ENCODE measurements at regions not wholly inside any gene's neighbourhood (a gene's known extent, or its start where the extent isn't known, plus 50 kb on each side); places are given as distances from the start of the nearest gene placed in this dataset.
A peak's percentile ranks its signal among the peaks of the same experiment; 100 is the strongest.
"Not testable (repeated sequence)": the region's sequence is repeated elsewhere in the genome, so short reads cannot be mapped to it uniquely, and the experiment has no call there.

DNA sequence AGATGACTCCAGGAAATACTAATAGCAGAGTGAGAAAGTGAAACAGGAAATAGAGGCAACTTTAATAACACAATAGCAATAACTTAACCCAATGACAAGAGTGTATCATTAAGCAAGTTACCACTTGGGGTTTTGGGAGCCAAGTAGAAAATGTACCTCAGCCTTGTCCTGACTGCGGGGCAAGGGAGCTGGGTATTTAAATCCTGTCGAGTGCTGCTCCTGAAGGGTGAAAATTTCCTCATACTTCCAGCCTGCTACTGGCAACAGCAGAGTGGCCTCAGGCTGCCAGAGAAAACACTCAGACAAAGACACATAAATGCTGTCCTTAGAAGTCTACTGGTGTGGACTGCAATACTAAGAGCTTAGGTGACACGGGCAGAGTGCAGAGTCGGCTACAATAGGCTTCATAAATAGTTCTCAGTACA, 112.5 kb upstream of the EMB start:
- H3K4me3 ChIP-seq (ENCODE audit: low read depth, low read length): no peak overlapping the region
- TF ChIP-seq, protein P1, sequence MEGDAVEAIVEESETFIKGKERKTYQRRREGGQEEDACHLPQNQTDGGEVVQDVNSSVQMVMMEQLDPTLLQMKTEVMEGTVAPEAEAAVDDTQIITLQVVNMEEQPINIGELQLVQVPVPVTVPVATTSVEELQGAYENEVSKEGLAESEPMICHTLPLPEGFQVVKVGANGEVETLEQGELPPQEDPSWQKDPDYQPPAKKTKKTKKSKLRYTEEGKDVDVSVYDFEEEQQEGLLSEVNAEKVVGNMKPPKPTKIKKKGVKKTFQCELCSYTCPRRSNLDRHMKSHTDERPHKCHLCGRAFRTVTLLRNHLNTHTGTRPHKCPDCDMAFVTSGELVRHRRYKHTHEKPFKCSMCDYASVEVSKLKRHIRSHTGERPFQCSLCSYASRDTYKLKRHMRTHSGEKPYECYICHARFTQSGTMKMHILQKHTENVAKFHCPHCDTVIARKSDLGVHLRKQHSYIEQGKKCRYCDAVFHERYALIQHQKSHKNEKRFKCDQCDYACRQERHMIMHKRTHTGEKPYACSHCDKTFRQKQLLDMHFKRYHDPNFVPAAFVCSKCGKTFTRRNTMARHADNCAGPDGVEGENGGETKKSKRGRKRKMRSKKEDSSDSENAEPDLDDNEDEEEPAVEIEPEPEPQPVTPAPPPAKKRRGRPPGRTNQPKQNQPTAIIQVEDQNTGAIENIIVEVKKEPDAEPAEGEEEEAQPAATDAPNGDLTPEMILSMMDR (conservative IDR thresholded peaks at IDR 0.05; ENCODE audit: low read depth, low read length): no peak
- peak; percentile 5 for DNase-seq (ENCODE audit: low read depth)

DNA sequence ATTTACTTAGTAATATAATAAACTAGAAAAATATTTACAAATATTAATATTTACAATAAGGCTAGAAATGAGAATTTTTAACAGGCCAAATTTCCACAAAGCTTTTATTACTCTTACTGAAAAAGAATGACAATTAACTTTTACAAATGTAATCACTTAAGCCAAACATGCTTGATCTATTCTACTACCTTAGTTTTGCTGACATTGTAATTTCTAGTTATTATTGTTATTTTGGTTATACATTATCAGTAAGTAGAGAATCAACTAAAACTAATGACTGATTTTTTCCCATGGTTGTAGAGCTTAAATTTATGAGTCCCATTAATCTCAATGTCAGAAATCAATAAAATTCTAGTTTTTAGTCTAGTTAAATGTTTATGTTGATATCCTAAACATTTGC, 107.8 kb upstream of the PARP8 start:
- DNase-seq (ENCODE audit: low read depth): not testable (repeated sequence)

DNA sequence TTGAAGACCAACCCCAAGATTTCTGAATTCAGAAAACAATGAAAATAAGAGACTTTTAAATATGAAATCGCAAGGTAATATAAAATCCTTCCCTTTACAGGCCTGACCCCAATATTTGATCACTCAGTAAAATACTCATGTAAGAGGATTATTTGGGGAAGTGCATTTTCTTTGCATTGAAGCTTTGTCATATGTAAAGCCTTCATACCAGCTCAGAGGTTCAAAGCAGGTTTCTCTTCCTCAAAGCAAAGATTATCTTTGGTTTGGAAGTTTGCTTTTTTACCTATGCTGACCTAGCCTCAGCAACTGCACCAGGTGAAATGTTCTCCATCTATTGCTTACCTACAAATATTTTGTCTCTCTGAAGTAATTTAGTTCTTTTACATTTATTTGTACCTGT, 106.5 kb upstream of the PARP8 start:
- no peak overlapping the region for H3K4me3 ChIP-seq (ENCODE audit: low read depth, low read length)
- TF ChIP-seq, protein P1 (conservative IDR thresholded peaks at IDR 0.05; ENCODE audit: low read depth, low read length): no peak
- no peak for DNase-seq (ENCODE audit: low read depth)

More for the DNA sequence above, 107.8 kb upstream of the PARP8 start:
- H3K4me3 ChIP-seq (ENCODE audit: low read depth, low read length): not testable (repeated sequence)

DNA sequence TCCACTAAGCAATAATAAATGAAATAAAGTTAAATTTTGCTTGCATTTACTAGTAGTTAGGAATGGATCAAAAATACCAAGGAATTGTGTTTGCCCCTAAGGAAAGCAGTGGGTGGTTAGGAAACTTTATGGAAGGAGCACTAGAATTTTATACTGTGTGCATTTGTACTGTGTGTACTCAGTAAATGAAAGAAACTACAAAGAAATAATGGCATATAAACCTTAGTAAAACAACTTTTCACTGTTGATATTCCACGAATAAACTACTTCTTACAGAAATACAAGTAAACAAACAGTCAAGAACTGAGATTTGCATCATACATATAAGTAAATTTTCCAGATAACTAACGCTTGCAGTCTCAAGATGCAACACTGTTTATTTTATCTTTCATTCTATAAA, 103.7 kb upstream of the PARP8 start:
- DNase-seq (ENCODE audit: low read depth): no peak
- TF ChIP-seq, protein P1 (conservative IDR thresholded peaks at IDR 0.05; ENCODE audit: low read depth, low read length): no peak
- H3K4me3 ChIP-seq (ENCODE audit: low read depth, low read length): no peak overlapping the region

DNA sequence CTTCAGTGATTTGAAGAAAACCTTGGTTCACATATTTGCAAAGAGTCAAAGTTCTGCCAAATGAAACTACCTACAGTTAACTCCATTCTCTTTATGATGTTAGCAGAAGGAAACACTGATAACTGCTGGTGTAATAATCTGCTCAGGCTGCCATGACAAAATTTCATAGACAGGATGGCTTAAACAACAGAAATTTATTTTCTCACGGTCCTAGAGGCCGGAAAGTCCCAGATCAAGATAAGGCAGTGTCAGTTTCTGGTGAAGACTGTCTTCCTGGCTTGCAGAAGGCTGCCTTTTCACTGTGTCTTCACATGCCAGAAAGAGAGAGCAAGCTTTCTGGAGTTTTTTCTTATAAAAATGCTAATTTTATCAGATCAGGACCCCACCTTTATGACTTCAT, 102.4 kb upstream of the PARP8 start:
- DNase-seq (ENCODE audit: low read depth): no peak
- H3K4me3 ChIP-seq (ENCODE audit: low read depth, low read length): no peak overlapping the region
- TF ChIP-seq, protein P1 (conservative IDR thresholded peaks at IDR 0.05; ENCODE audit: low read depth, low read length): no peak

DNA sequence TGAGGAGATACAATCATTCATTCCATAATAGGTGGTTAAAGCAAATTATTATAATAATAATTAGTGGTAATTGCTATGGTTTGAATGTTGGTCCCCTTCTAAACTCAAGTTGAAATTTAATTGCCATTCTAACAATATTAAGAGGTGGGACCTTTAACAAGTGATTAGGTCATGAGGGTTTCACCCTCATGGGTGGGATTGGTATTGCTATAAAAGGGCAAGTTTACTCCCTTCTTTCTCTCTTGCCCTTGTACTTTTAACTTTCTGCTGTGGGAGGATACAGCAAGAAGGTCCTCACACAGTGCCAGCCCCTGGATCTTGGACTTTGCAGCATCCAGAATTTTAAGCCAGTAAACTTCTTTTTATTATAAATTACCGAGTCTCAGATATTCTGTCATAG, 101.9 kb upstream of the PARP8 start:
- TF ChIP-seq, protein P1 (conservative IDR thresholded peaks at IDR 0.05; ENCODE audit: low read depth, low read length): no peak
- H3K4me3 ChIP-seq (ENCODE audit: low read depth, low read length): no peak overlapping the region
- no peak for DNase-seq (ENCODE audit: low read depth)

DNA sequence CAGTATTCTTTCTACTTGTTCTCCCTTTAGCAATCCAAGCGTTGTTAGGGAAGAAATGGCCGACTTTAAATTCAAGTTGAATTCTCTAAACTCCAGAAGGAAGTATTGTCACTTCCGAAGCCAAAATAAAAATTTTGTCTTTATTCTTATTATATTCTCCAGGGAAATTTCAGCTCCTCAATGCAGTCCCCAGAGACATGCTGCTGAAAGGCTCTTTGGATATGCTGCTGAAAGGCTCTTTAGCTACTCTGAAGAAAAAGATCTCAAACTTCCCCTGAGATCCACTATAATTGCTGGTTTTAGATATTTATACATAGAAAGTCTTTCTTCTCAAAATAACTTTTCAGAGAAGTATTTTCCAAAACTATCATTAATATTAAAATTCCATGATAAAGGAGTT, 92.3 kb upstream of the PARP8 start:
- H3K4me3 ChIP-seq (ENCODE audit: low read depth, low read length): no peak overlapping the region
- TF ChIP-seq, protein P1 (conservative IDR thresholded peaks at IDR 0.05; ENCODE audit: low read depth, low read length): no peak
- no peak for DNase-seq (ENCODE audit: low read depth)

DNA sequence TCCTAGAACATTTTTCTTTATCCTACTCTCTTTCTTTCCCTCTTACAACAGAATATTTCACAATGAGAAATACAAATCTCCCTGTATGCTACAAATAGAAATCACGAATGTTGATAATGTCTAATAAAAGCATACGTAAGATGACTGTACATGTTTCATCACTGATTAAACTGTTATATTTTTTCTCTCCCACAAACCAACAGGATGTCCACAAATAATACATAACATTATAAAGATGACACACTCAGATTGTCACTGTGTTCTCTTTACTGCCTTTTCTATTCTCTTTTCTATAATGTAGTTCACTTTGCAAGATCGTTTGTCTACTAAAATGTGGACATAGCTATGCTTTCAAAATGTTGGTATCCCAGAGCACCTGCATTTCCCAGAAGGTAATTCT, 90.7 kb upstream of the PARP8 start:
- DNase-seq (ENCODE audit: low read depth): no peak
- H3K4me3 ChIP-seq (ENCODE audit: low read depth, low read length): no peak overlapping the region
- TF ChIP-seq, protein P1 (conservative IDR thresholded peaks at IDR 0.05; ENCODE audit: low read depth, low read length): no peak

Measured in choroid plexus epithelial cell (primary cell).